Loucy (cell line): ENCODE measurements at regions not wholly inside any gene's neighbourhood (a gene's known extent, or its start where the extent isn't known, plus 50 kb on each side); places are given as distances from the start of the nearest gene placed in this dataset.
"Not testable (repeated sequence)": the region's sequence is repeated elsewhere in the genome, so short reads cannot be mapped to it uniquely, and the experiment has no call there.

ENCODE experiments used
- H2AFZ ChIP-seq: fragments of 200-600 bp; sonication (generic); 2 replicates; pipeline ENCODE4 v1.6.0; 2016; ENCODE audit warnings: antibody characterized with exemption, mild to moderate bottlenecking, low read length, moderate library complexity
- H3F3A ChIP-seq: fragments of 200-600 bp; 2 replicates; pipeline ENCODE4 v1.6.0; 2016; ENCODE audit warnings: antibody characterized with exemption, low read depth, mild to moderate bottlenecking
- H3K27me3 ChIP-seq: fragments of 200-600 bp; sonication (generic); 2 replicates; pipeline ENCODE4 v1.6.1; 2014; ENCODE audit warnings: low read length, mild to moderate bottlenecking; ENCODE audit not compliant: insufficient read depth, poor library complexity, severe bottlenecking
- H3K36me3 ChIP-seq: fragments of 200-600 bp; sonication (generic); 2 replicates; pipeline ENCODE4 v1.6.1; 2016; ENCODE audit warnings: low read length; ENCODE audit not compliant: insufficient read depth
- H3K4me1 ChIP-seq: fragments of 200-600 bp; sonication (generic); 2 replicates; pipeline ENCODE4 v1.5.1; 2014; ENCODE audit warnings: low read length, mild to moderate bottlenecking; ENCODE audit not compliant: insufficient read depth, poor library complexity, severe bottlenecking
- H3K4me2 ChIP-seq: fragments of 200-600 bp; sonication (generic); 2 replicates; pipeline ENCODE4 v1.6.0; 2014; ENCODE audit warnings: antibody characterized with exemption, low read length, low read depth, mild to moderate bottlenecking; ENCODE audit not compliant: poor library complexity, severe bottlenecking
- H3K4me3 ChIP-seq: fragments of 200-600 bp; sonication (generic); 2 replicates; pipeline ENCODE4 v1.5.1; 2014; ENCODE audit warnings: low read length, mild to moderate bottlenecking, mixed read lengths; ENCODE audit not compliant: poor library complexity, severe bottlenecking
- H3K79me2 ChIP-seq: fragments of 200-600 bp; sonication (generic); 2 replicates; pipeline ENCODE4 v1.6.1; 2014; ENCODE audit warnings: low read length; ENCODE audit not compliant: insufficient read depth
- H3K9ac ChIP-seq: fragments of 200-600 bp; sonication (generic); 2 replicates; pipeline ENCODE4 v1.6.0; 2014; ENCODE audit warnings: mild to moderate bottlenecking, low read depth, low read length, moderate library complexity; ENCODE audit not compliant: poor library complexity, severe bottlenecking
- H3K9me2 ChIP-seq: fragments of 200-600 bp; sonication (generic); replicated peaks from 2 replicates; pipeline ENCODE4 v1.6.1; 2016; ENCODE audit warnings: low read depth, low read length, mixed read lengths
- H3K9me3 ChIP-seq: fragments of 200-600 bp; sonication (generic); 2 replicates; pipeline ENCODE4 v1.6.1; 2014; ENCODE audit warnings: mild to moderate bottlenecking, antibody characterized with exemption, low read length, low read depth; ENCODE audit not compliant: insufficient read depth
- H4K20me1 ChIP-seq: fragments of 200-600 bp; sonication (generic); 2 replicates; pipeline ENCODE4 v1.6.0; 2014; ENCODE audit warnings: antibody characterized with exemption, low read length, mild to moderate bottlenecking; ENCODE audit not compliant: insufficient read depth, poor library complexity, severe bottlenecking
- EZH2phosphoT487 ChIP-seq: fragments of 200-600 bp; IDR thresholded peaks from 2 replicates; pipeline ENCODE4 v1.6.1; 2018; ENCODE audit warnings: antibody characterized with exemption, mild to moderate bottlenecking, moderate library complexity, borderline replicate concordance
- TF ChIP-seq, protein P1 (sequence below): fragments of 200-600 bp; sonication (generic); conservative IDR thresholded peaks from 2 replicates; pipeline ENCODE4 v1.5.1; 2014; ENCODE audit warnings: mild to moderate bottlenecking, antibody characterized with exemption, low read length

DNA sequence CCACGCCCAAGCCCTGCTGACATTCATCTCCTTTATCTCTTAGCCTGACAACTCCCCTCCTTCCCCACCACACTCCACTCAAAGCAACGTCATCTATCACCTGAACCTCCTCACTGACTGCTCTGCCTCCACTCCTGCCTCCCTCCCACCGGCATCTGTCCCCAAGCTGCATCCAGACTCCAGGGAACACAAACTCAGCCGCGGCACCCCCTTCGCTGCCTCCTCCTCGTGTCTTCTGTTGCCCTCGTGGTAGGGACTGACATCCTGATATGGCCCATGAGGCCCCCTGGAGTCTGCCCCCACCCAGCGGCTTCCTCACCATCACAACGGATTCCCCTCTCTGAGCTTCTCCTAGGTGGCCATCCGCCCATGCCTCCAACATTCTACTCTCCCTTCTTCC is 101.0 kb upstream of the TAS2R1 start:
- no peaks in the 10 kb centered on the region for H4K20me1 ChIP-seq
- H3K36me3 ChIP-seq, result no peaks in the 10 kb centered on the region
- no peak overlapping the region for H3K4me3 ChIP-seq
- H3K27me3 ChIP-seq, result no peaks in the 10 kb centered on the region
- H3K4me1 ChIP-seq, result no peaks in the 10 kb centered on the region
- H3K79me2 ChIP-seq, result no peaks in the 10 kb centered on the region
- H3K9me3 ChIP-seq, result no peaks in the 10 kb centered on the region
- H3F3A ChIP-seq, result no peaks in the 10 kb centered on the region
- no peaks in the 10 kb centered on the region for H3K9me2 ChIP-seq
- H3K9ac ChIP-seq, result no peak overlapping the region
- no peak overlapping the region for H2AFZ ChIP-seq
- no peak overlapping the region for H3K4me2 ChIP-seq
- TF ChIP-seq EZH2phosphoT487, result no peak
- TF ChIP-seq, protein P1, sequence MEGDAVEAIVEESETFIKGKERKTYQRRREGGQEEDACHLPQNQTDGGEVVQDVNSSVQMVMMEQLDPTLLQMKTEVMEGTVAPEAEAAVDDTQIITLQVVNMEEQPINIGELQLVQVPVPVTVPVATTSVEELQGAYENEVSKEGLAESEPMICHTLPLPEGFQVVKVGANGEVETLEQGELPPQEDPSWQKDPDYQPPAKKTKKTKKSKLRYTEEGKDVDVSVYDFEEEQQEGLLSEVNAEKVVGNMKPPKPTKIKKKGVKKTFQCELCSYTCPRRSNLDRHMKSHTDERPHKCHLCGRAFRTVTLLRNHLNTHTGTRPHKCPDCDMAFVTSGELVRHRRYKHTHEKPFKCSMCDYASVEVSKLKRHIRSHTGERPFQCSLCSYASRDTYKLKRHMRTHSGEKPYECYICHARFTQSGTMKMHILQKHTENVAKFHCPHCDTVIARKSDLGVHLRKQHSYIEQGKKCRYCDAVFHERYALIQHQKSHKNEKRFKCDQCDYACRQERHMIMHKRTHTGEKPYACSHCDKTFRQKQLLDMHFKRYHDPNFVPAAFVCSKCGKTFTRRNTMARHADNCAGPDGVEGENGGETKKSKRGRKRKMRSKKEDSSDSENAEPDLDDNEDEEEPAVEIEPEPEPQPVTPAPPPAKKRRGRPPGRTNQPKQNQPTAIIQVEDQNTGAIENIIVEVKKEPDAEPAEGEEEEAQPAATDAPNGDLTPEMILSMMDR, result no peak

DNA sequence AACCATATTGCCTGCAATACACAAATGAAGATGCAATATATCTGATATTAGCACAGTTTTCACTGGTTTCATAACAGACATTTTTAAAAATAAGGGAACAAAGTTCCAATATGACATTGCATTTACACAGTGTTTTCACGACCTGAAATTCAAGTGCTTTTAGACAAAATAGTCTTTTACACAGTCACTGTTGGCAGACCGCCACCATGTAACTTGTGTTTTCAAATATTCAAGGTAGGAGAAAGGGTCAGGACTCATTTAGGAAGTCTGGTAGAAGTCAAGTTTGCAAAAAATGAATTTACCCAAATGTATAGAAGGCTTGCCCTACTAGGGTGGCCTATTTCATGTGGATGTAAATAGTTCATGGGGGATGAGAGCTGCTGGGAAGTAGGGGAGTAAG is 98.1 kb upstream of the TAS2R1 start:
- TF ChIP-seq, protein P1, result no peak
- TF ChIP-seq EZH2phosphoT487, result no peak
- H2AFZ ChIP-seq, result no peak overlapping the region
- no peaks in the 10 kb centered on the region for H3K27me3 ChIP-seq
- no peaks in the 10 kb centered on the region for H3K79me2 ChIP-seq
- H3K36me3 ChIP-seq, result no peaks in the 10 kb centered on the region
- H3K4me2 ChIP-seq, result no peak overlapping the region
- H3K9me3 ChIP-seq, result no peaks in the 10 kb centered on the region; the same call in 1 of the 2 replicates
- H3K4me1 ChIP-seq, result no peaks in the 10 kb centered on the region
- no peaks in the 10 kb centered on the region for H3K9me2 ChIP-seq
- H3K4me3 ChIP-seq, result no peak overlapping the region
- H4K20me1 ChIP-seq, result no peaks in the 10 kb centered on the region
- H3F3A ChIP-seq, result no peaks in the 10 kb centered on the region
- no peak overlapping the region for H3K9ac ChIP-seq

DNA sequence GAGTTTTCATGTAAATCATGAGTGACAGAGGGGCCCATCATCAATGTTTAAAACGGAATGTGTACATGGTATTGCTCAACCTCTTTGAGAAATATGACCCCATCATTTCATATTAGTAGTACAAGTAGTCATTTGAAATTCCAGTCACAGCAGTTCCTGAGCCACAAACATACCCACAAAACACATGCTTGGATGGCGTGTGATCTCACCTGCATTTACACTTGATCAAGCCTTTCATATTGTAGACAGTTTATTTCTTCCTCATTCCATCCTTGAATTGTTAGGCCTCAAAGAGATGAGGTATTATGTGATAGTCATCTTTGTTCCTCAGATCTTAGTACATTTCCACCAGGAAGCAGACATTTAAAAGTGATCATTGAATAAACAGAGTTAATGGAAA is 96.8 kb upstream of the TAS2R1 start:
- no peak for TF ChIP-seq EZH2phosphoT487
- TF ChIP-seq, protein P1, result no peak
- Histone ChIP-seq H3K9ac (no peak overlapping the region), H3K4me1 (no peaks in the 10 kb centered on the region), H4K20me1 (no peaks in the 10 kb centered on the region), H3K4me2 (no peak overlapping the region), H3K79me2 (no peaks in the 10 kb centered on the region), H3K9me3 (no peaks in the 10 kb centered on the region; the same call in 1 of the 2 replicates), H2AFZ (no peak overlapping the region), H3F3A (no peaks in the 10 kb centered on the region), H3K4me3 (no peak overlapping the region), H3K27me3 (no peaks in the 10 kb centered on the region), H3K9me2 (no peaks in the 10 kb centered on the region), H3K36me3 (no peaks in the 10 kb centered on the region)

DNA sequence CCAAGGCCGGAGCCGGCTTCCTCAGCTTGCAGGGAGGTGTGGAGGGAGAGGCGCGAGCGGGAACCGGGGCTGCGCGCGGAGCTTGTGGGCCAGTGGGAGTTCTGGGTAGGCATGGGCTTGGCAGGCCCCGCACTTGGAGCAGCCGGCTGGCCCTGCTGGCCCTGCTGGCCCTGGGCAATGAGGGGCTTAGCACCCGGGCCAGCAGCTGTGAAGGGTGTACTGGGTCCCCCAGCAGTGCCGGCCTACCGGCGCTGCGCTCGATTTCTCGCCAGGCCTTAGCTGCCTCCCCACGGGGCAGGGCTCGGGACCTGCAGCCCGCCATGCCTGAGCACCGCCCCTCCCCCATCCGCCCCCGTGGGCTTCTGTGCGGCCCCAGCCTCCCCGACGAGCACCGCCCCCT is 95.1 kb upstream of the TAS2R1 start:
- not testable (repeated sequence) for H3K79me2 ChIP-seq, H2AFZ ChIP-seq, H4K20me1 ChIP-seq, H3K9ac ChIP-seq, H3K9me2 ChIP-seq, H3K4me1 ChIP-seq, H3F3A ChIP-seq, H3K27me3 ChIP-seq, H3K9me3 ChIP-seq, H3K36me3 ChIP-seq, H3K4me2 ChIP-seq, H3K4me3 ChIP-seq
